Neural progenitor cell (in vitro differentiated cells): ENCODE measurements at regions not wholly inside any gene's neighbourhood (a gene's known extent, or its start where the extent isn't known, plus 50 kb on each side); places are given as distances from the start of the nearest gene placed in this dataset.

Experiments
- EZH2 ChIP-seq: fragments of 200-600 bp; sonication (generic); IDR thresholded peaks from 2 replicates; pipeline ENCODE4 v1.6.1; 2017; ENCODE audit warnings: antibody characterized with exemption, mild to moderate bottlenecking, moderate library complexity
- EZH2phosphoT487 ChIP-seq: fragments of 200-600 bp; sonication (generic); IDR thresholded peaks from 2 replicates; pipeline ENCODE4 v1.6.1; 2017; ENCODE audit warnings: antibody characterized with exemption
- TF ChIP-seq, protein P1 (sequence below): fragments of 200-600 bp; sonication (generic); IDR thresholded peaks from 2 replicates; pipeline ENCODE4 v1.5.1; 2017; ENCODE audit warnings: antibody characterized with exemption, mild to moderate bottlenecking

DNA sequence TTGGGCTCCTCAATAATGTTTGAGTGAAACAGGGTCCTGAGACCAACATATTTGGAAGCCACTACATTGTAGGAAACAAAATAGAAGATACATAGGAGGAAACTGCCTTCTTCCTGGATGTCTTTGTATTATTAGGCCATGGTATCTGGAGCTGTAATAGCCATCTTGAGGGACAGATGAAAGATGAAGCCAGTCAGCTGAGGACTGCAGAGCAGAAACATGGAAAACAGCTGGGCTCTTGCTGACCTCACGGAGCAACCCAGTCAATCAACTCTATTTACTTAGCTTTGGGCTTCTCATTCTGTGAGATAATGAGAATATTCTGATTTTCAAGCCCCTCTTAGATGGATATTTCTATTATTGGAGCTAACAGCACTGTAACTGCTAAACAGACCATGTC lies 962.4 kb downstream of the BCL11B start:
- TF ChIP-seq, protein P1, sequence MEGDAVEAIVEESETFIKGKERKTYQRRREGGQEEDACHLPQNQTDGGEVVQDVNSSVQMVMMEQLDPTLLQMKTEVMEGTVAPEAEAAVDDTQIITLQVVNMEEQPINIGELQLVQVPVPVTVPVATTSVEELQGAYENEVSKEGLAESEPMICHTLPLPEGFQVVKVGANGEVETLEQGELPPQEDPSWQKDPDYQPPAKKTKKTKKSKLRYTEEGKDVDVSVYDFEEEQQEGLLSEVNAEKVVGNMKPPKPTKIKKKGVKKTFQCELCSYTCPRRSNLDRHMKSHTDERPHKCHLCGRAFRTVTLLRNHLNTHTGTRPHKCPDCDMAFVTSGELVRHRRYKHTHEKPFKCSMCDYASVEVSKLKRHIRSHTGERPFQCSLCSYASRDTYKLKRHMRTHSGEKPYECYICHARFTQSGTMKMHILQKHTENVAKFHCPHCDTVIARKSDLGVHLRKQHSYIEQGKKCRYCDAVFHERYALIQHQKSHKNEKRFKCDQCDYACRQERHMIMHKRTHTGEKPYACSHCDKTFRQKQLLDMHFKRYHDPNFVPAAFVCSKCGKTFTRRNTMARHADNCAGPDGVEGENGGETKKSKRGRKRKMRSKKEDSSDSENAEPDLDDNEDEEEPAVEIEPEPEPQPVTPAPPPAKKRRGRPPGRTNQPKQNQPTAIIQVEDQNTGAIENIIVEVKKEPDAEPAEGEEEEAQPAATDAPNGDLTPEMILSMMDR, result no peak
- TF ChIP-seq EZH2, result no peak
- TF ChIP-seq EZH2phosphoT487, result no peak
